Gastroesophageal sphincter (tissue), 4 donors: ENCODE measurements at regions not wholly inside any gene's neighbourhood (a gene's known extent, or its start where the extent isn't known, plus 50 kb on each side); places are given as distances from the start of the nearest gene placed in this dataset.

Experiments used
- ATAC-seq: fragments of 150-250 bp; one replicate; pipeline ENCODE4 v1.9.1; 2016; ENCODE audit warnings: mild to moderate bottlenecking, moderate library complexity
- H3K27ac ChIP-seq, 4 donors: fragments of 200-600 bp; sonication (generic) in 3 of 4; 1 replicate in 3 of 4; 2 replicates in 1 of 4; pipeline ENCODE4 v1.5.1; 2016 to 2019
- H3K27me3 ChIP-seq: fragments of 200-600 bp; sonication (generic); one replicate; pipeline ENCODE4 v1.5.1; 2019
- H3K36me3 ChIP-seq, 2 donors: fragments of 200-600 bp; sonication (generic); one replicate each; pipeline ENCODE4 v1.5.1; 2019; ENCODE audit warnings: control low read depth in 1 of 2
- H3K4me1 ChIP-seq, 3 donors: fragments of 200-600 bp; sonication (generic); 1 replicate in 2 of 3; 2 replicates in 1 of 3; pipeline ENCODE4 v1.5.1; 2016 to 2019; ENCODE audit warnings: control low read depth in 2 of 3
- H3K4me3 ChIP-seq, 2 donors: fragments of 200-600 bp; sonication (generic); one replicate each; pipeline ENCODE4 v1.5.1; 2019; ENCODE audit warnings: mild to moderate bottlenecking in 1 of 2, moderate library complexity in 1 of 2
- H3K9me3 ChIP-seq, 3 donors: fragments of 200-600 bp; sonication (generic); one replicate each; pipeline ENCODE4 v1.5.1; 2017 to 2019; ENCODE audit warnings: control low read depth in 2 of 3
- EP300 ChIP-seq: sonication (generic); formaldehyde crosslinking; IDR thresholded peaks from one replicate; pipeline ENCODE4 v1.6.1; 2017; ENCODE audit warnings: antibody characterized with exemption, mild to moderate bottlenecking
- POLR2A ChIP-seq, 2 donors: fragments of 450-650 bp; IDR thresholded peaks; one replicate each; pipeline ENCODE4 v1.6.1; 2017; ENCODE audit warnings: antibody characterized with exemption in 2 of 2, mild to moderate bottlenecking in 2 of 2, moderate library complexity in 1 of 2
- POLR2AphosphoS5 ChIP-seq: sonication (generic); formaldehyde crosslinking; IDR thresholded peaks from one replicate; pipeline ENCODE4 v1.6.1; 2017; ENCODE audit warnings: antibody characterized with exemption
- WGBS, 2 donors: methylation state at CpG; one replicate each; pipeline ENCODE4 v1.1.5; 2018; ENCODE audit warnings: low coverage in 1 of 2; 5-methylcytosine and 5-hydroxymethylcytosine counted together
- TF ChIP-seq, protein P1 (sequence below), 4 experiments: fragments of 200-600 bp in 2 of 4; fragments of 450-650 bp in 2 of 4; sonication (generic) in 1 of 4; IDR thresholded peaks; one replicate each; pipeline ENCODE4 v1.5.1; 2017 to 2019; ENCODE audit warnings: antibody characterized with exemption in 4 of 4, mild to moderate bottlenecking in 2 of 4, moderate library complexity in 2 of 4

- 82 to 84% methylated on average over 3 of the region's 3 CpGs for WGBS, 2 donors
- no peak overlapping the region for H3K4me3 ChIP-seq
- TF ChIP-seq POLR2A (IDR thresholded peaks at IDR 0.05) (no peak), EP300 (no peak), POLR2AphosphoS5 (no peak)
- TF ChIP-seq, protein P1, sequence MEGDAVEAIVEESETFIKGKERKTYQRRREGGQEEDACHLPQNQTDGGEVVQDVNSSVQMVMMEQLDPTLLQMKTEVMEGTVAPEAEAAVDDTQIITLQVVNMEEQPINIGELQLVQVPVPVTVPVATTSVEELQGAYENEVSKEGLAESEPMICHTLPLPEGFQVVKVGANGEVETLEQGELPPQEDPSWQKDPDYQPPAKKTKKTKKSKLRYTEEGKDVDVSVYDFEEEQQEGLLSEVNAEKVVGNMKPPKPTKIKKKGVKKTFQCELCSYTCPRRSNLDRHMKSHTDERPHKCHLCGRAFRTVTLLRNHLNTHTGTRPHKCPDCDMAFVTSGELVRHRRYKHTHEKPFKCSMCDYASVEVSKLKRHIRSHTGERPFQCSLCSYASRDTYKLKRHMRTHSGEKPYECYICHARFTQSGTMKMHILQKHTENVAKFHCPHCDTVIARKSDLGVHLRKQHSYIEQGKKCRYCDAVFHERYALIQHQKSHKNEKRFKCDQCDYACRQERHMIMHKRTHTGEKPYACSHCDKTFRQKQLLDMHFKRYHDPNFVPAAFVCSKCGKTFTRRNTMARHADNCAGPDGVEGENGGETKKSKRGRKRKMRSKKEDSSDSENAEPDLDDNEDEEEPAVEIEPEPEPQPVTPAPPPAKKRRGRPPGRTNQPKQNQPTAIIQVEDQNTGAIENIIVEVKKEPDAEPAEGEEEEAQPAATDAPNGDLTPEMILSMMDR (IDR thresholded peaks at IDR 0.05), result no peak
- no peak for ATAC-seq
- H3K36me3 ChIP-seq, result no peaks in the 10 kb centered on the region
- H3K27ac ChIP-seq, result no peak overlapping the region
- no peaks in the 10 kb centered on the region for H3K27me3 ChIP-seq
- H3K9me3 ChIP-seq, result peaks cover 0 to 3% (median 0%) of the 10 kb centered on the region in 3 donors
- H3K4me1 ChIP-seq, result no peaks in the 10 kb centered on the region
Measured at GRCh38 chr4:157896726-157897125, 276.1 kb downstream of the GASK1B start.

GRCh38 chr4:157895205-157895604 lies 277.6 kb downstream of the GASK1B start:
- no peak for ATAC-seq
- Histone ChIP-seq H3K9me3 (no peaks in the 10 kb centered on the region), H3K27ac (no peak overlapping the region), H3K4me3 (no peak overlapping the region), H3K36me3 (no peaks in the 10 kb centered on the region), H3K4me1 (no peaks in the 10 kb centered on the region), H3K27me3 (no peaks in the 10 kb centered on the region)
- TF ChIP-seq POLR2A (IDR thresholded peaks at IDR 0.05), result no peak
- TF ChIP-seq EP300, result no peak
- TF ChIP-seq POLR2AphosphoS5, result no peak
- TF ChIP-seq, protein P1 (IDR thresholded peaks at IDR 0.05), result no peak
- 85 to 90% methylated on average over 2 to 4 of the region's 4 CpGs for WGBS, 2 donors

- Histone ChIP-seq H3K27ac (no peak overlapping the region), H3K27me3 (no peaks in the 10 kb centered on the region), H3K4me3 (no peak overlapping the region), H3K36me3 (no peaks in the 10 kb centered on the region), H3K9me3 (no peaks in the 10 kb centered on the region), H3K4me1 (no peaks in the 10 kb centered on the region)
- 65 to 68% methylated on average over 2 of the region's 2 CpGs for WGBS, 2 donors
- ATAC-seq, result no peak
- no peak for TF ChIP-seq POLR2A (IDR thresholded peaks at IDR 0.05)
- no peak for TF ChIP-seq POLR2AphosphoS5
- TF ChIP-seq, protein P1 (IDR thresholded peaks at IDR 0.05), result no peak
- no peak for TF ChIP-seq EP300
Measured at GRCh38 chr4:157889788-157890187, 283.0 kb downstream of the GASK1B start.

- ATAC-seq, result no peak
- 96% methylated on average over 4 of the region's 4 CpGs; no CpG with 5 or more reads in 1 of the 2 donors for WGBS, 2 donors
Measured at GRCh38 chr4:157888281-157888680, 284.5 kb downstream of the GASK1B start.

DNA sequence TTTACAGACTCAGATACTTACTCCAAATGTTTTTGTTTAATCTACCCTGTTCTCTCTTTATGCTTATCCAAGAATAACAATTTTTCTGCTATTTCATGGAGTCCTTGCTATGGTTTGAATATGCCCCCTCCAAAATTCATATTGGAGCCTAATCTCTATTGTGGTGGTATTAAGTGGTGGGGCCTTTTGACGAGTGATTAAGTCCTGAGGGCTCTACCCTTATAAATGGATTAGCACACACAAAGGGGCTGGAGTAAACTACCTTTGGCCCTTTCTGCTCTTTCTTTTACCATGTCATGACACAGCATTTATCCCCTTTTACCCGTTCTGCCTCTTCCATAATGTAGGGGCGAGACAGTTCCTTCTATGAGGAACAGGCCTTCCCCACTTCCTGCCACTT lies 285.5 kb downstream of the GASK1B start:
- ATAC-seq, result no peak
- 94 to 100% methylated on average over 1 to 3 of the region's 3 CpGs for WGBS, 2 donors
- Histone ChIP-seq H3K27ac (no peak overlapping the region), H3K36me3 (no peaks in the 10 kb centered on the region), H3K4me3 (no peak overlapping the region), H3K4me1 (no peaks in the 10 kb centered on the region), H3K27me3 (no peaks in the 10 kb centered on the region), H3K9me3 (no peaks in the 10 kb centered on the region)
- TF ChIP-seq EP300, result no peak
- TF ChIP-seq POLR2A (IDR thresholded peaks at IDR 0.05), result no peak
- TF ChIP-seq, protein P1 (IDR thresholded peaks at IDR 0.05), result no peak
- TF ChIP-seq POLR2AphosphoS5, result no peak

More at GRCh38 chr4:157888281-157888680, 284.5 kb downstream of the GASK1B start:
- TF ChIP-seq POLR2AphosphoS5 (no peak), POLR2A (IDR thresholded peaks at IDR 0.05) (no peak), EP300 (no peak)
- TF ChIP-seq, protein P1 (IDR thresholded peaks at IDR 0.05), result no peak
- H3K27me3 ChIP-seq, result no peaks in the 10 kb centered on the region
- H3K36me3 ChIP-seq, result no peaks in the 10 kb centered on the region
- no peaks in the 10 kb centered on the region for H3K4me1 ChIP-seq
- no peak overlapping the region for H3K27ac ChIP-seq
- no peaks in the 10 kb centered on the region for H3K9me3 ChIP-seq
- H3K4me3 ChIP-seq, result no peak overlapping the region
